GM23248 (cell line): ENCODE measurements at regions not wholly inside any gene's neighbourhood (a gene's known extent, or its start where the extent isn't known, plus 50 kb on each side); places are given as distances from the start of the nearest gene placed in this dataset.

Experiments
- EZH2 ChIP-seq: fragments of 200-600 bp; sonication (generic); IDR thresholded peaks from 2 replicates; pipeline ENCODE4 v1.6.1; 2018; ENCODE audit warnings: antibody characterized with exemption, mild to moderate bottlenecking; ENCODE audit not compliant: insufficient read depth, poor library complexity, severe bottlenecking
- EZH2phosphoT487 ChIP-seq: fragments of 200-600 bp; sonication (generic); IDR thresholded peaks from 2 replicates; pipeline ENCODE4 v1.6.1; 2018; ENCODE audit warnings: antibody characterized with exemption, moderate library complexity, mild to moderate bottlenecking, low read depth; ENCODE audit not compliant: insufficient read depth

DNA sequence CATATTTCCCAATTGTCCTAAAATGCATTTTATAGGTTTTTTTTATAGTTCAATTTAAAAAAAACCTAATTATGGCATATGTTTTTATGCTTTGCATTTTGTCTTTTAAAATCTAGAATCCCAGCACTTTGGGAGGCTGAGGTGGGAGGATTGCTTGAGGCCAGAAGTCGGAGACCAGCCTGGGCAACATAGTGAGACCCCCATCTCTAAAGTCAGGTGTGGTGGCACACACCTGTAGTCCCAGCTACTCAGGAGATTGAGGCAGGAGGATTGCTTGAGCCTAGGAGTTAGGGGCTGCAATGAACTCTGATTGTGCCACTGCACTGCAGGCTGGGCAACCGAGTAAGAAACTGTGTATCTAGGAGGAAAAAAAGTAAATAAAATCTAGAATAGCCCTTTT lies 137.2 kb upstream of the POU3F1 start:
- no peak for TF ChIP-seq EZH2
- TF ChIP-seq EZH2phosphoT487 = no peak
